ENCODE measurements at regions not wholly inside any gene's neighbourhood (a gene's known extent, or its start where the extent isn't known, plus 50 kb on each side); places are given as distances from the start of the nearest gene placed in this dataset.
"Not testable (repeated sequence)": the region's sequence is repeated elsewhere in the genome, so short reads cannot be mapped to it uniquely, and the experiment has no call there.

DNA sequence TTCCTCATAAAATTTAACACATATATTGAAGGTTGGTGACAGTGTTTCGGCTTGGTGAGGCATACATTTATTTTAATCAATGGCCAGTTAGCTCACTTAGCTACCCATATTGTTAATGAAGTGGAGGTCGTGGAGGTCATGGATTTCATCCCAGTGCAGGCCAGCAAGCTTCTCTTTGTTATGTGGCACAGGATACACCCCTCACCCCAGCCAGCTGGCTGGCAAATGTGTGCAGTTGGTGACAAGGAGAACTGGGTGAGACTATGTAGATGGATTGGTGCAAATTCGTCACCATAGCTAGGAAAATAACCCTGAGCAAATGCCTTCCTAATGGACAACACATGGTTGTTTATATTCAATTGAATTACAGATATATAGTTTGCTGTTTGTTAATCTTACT lies 50.5 kb upstream of the FOXP2 start:
- DNase-seq (ENCODE audit: low read depth), result no peak

- DNase-seq (ENCODE audit: low read depth), result no peak
These were observed 51.3 kb upstream of the FOXP2 start for GRCh38 chr7:114363292-114363691.

DNA sequence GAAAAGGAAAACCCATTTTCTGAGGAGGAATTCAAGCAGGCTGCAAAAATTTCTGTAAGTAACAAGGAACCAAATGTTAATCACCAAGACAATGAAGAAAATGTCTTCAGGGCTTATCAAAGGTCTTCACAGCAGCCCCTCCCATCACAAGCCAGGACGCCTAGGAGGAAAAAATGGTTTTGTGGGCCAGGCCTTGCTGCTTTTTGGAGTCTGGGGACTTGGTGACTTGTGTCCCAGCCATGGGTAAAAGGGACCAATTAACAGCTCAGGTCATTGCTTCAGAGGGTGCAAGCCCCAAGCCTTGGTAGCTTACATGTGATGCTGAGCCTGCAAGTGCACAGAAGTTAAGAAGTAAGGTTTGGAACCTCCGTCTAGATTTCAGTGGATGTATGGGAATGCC lies 55.7 kb upstream of the FOXP2 start:
- no peak for DNase-seq (ENCODE audit: low read depth)

DNA sequence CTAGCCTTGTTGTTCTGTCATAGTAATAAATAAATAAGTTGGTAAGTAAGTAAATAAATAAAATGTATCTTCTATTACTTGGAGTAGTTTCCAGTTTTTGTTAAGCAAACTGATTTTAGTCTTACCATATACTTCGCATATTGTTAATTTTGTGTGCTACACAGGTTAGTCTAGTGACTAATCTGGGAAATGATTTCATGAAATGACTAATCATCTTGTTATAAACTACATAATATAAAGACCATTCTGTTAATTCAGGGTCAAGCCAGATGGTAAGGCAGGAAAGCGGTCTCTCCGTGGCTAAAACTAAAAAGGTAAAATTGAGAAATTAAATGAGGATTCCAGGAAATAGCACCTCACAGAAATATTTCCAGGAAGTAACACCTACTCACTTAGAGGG lies 58.5 kb upstream of the FOXP2 start:
- peak; percentile 10 for DNase-seq (ENCODE audit: low read depth)

GRCh38 chr7:114354306-114354705 lies 60.3 kb upstream of the FOXP2 start:
- no peak for DNase-seq (ENCODE audit: low read depth)

DNA sequence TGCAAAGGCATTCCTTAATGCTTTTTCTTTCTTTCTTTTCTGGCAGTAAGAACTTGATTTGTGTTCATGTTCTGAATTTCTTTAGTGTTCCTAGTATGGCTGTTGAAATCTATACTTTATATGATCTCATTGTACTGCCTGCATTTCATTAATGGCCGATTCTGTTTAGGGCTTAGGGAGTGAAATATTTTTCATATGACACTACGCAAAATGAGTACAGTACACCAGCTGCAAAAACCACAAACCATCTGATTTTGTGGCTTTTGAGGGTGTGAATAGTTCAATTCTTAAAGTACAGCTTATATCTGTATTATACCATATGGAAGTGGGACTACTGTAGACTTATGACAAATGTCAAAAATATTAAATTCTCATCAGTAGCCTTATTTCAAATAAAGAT lies 69.1 kb upstream of the FOXP2 start:
- peak; percentile 52 for DNase-seq (ENCODE audit: low read depth)

DNA sequence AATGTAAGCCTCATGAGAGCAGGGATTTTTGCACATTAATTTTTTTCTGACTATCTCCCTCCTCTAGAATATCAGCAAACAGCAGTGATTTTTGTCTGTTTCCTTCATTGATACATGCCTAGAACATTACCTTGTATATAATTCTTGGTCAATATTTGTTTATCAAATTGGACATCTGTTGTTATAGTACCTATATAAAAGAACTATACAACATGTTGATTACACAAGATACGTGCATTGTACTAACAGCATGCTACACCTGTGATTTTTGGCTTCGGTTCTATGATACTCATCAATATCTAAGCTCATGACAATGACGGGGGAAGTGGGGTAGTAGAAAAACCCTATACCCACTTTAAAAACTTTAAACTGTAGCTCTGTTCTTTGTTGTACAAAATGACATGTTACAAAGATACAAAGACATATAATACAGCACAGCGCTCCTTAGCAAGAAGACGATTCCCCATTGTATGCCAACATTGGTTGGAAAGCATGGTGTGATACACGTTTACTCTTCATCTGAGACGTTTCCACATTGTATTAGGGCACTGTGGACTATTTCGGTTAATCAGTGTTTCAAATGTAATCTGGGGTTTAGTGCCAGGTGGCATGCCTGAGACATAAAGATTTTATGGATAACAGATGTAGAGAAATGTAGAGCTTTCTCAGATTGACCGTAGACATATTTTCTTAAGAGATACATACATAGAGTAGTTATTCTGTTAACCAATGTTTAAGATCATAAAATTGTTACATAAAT lies 70.5 kb upstream of the FOXP2 start:
- no peak for DNase-seq (ENCODE audit: low read depth)

DNA sequence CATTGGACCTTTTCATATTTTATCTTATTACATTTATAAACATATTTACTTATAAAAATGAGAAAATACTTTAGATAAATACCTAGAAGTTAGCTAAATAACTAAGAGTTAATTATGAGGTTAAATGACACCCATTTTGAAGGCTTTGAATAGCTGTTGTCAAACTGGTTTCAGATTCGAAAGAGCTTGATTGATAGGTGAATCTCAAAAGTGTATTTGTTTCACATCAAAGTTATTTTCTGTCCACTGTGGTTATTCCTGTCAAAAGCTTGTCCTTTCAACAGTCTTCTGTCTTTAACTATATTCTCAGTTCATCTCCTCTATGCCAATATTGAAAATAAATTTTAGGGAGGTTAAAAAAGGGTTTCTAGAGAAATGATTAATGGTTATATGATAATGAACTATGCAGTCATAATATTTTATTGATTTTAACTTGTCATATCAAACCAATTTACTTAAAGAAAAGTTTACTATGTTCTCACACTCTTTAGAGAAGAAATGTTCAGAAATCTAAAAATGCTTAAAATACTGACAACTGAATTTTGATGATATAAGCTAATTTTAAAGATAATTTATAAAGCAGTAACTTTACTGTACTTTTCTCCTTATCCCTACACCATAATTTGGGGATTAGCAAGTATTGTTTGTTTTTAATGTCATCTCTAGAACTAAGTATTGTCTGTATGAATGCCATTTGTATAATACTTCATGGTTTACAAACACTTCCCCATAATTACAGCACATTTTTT lies 72.0 kb upstream of the FOXP2 start:
- DNase-seq (ENCODE audit: low read depth), result no peak

DNA sequence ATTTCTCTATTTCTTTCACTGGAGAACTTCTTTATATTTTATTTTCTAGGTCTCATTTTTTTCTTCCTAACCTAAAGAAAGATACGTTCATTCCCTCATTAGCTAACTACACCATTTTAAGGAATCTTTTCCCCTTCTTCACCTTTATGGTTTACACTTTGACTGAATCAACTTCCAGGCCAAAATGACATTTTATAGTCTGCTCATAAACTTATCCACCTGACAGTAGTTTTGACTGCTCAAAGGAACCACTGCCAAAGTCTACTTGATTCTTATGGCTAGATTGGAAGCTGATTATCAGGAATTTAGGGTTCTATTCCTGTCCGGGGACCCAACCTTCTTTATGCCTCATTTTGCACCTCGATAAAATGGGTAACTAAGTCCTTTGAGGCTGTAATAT lies 73.0 kb upstream of the FOXP2 start:
- DNase-seq (ENCODE audit: low read depth), result no peak

GRCh38 chr7:114334989-114335388 lies 79.6 kb upstream of the FOXP2 start:
- no peak for DNase-seq (ENCODE audit: low read depth)

DNA sequence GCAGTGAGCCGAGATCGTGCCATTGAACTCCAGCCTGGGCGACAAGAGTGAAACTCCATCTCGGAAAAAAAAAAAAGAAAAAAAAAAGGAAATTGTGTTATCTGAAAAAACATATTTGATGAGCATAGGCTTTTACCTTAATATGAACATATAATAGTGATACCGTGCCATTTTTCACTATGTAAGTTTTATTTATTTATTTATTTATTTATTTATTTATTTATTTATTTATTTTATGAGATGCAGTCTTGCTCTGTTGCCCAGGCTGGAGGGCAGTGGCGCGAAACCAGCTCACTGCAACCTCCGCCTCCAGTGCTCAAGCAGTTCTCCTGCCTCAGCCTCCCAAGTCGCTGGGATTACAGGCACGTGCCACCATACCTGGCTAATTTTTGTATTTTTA lies 85.2 kb upstream of the FOXP2 start:
- DNase-seq (ENCODE audit: low read depth), result not testable (repeated sequence)

DNA sequence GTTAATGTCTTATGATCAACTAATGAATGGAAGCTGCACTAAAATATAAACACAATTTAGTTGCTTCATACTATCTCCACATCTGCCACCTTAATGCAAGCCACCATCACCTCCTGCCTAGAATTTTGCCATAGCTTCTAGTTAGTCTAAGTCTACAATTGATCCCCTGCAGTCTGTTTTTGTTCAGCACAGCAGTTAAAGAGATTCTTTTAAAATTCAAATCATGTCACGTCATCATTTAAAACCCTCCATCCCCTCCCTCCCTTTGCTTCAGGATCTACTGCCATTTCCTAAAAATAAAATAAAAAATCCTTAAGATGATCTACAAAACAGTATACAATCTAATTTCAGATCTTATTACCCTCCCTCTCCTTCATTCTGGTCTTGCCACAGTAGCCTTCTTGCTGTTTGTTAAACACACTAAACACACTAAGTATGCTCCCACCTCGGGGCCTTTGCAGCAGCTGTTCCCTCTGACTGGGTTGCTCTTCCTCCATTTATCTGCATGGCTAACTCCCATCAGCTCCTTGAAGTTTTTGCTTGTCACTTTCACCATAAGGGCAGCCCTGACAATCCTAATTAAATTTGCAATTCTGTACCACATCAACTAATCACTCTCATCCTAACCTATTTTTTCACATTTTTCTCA lies 97.0 kb upstream of the FOXP2 start:
- DNase-seq (ENCODE audit: low read depth), result no peak

DNA sequence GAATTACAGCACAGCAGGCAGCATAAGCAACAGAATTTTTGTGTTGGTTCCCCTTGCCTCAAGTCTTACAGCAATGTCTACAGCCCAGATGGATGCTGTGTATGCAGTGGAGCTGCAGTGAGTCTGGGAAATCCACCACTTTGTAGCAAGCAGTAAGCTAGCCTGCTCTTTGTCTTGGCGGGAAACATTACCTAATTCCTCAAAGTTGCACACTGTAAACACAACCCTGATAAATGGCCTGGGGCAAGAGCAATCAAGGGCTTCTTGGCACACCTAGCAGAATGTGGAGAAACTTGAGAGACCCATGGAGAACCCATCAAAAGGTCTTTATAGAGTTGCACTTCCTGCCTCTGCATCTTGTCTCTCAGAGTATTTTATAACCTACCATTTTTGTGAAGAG lies 102.0 kb upstream of the FOXP2 start:
- no peak for DNase-seq (ENCODE audit: low read depth)

- no peak for DNase-seq (ENCODE audit: low read depth)
These were observed 104.1 kb upstream of the FOXP2 start for GRCh38 chr7:114310345-114311110.

DNA sequence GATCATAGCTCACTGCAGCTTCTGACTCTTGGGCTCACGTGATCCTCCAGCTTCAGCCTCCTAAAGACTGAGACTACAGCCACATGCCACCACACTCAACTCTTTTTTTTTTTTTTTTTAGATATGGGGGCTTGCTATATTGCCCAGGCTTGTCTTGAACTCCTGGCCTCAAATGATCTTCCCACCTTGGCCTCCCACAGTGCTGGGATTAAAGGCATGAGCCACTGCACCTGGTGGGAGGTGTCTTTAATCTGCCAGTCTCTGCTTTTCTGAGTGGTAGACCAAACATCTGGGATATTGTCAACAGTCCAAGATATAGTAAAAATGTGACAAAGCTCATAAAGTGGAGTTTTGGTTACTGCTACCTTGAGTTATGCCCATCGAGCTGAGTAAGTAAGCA lies 104.9 kb upstream of the FOXP2 start:
- DNase-seq (ENCODE audit: low read depth), result no peak

DNA sequence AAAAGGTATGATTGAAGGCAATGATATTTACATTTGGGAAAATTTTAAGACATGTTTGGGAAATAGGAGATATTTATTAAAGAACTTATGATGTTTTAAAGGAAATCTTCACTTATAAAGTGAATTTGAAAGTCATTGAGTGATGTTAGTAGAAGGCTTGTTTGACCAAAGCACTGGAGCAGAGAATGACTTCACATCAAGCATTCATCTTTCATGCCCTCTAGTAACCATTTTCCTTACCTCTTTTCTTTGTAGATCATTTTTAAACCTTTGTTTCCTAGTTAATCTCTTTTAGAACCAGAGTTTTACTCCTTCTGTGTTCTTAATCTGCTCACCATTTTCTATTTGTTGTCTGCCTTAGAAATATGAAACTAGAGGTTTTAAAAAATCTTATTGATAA lies 111.3 kb upstream of the FOXP2 start:
- DNase-seq (ENCODE audit: low read depth), result no peak

- DNase-seq (ENCODE audit: low read depth), result peak; percentile 17
These were observed 111.8 kb upstream of the FOXP2 start for GRCh38 chr7:114302858-114303257.

GRCh38 chr7:114298011-114298410 lies 116.6 kb upstream of the FOXP2 start:
- DNase-seq (ENCODE audit: low read depth), result no peak

DNA sequence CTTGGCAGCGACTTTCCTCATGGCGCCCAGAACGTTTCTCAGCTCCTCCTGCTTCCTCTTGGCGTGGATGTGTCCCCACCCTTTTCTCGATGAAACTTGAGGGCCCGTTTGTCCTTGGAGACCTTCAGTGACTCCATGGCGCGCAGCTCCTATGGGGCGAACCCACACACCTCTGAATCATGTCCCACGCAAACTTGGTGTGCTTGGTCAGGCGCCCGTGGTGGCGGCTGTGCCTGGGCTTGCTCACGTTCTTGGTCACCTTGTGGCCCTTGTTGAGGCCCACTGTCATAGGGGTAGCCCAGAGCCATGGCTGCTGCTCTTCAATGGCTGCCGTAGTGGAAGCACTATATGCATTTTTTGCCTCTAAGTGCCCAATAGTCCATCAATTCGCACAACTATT lies 117.5 kb upstream of the FOXP2 start:
- no peak for DNase-seq (ENCODE audit: low read depth)

GRCh38 chr7:114295522-114295921 lies 119.1 kb upstream of the FOXP2 start:
- DNase-seq (ENCODE audit: low read depth), result no peak

GRCh38 chr7:114294036-114294435 lies 120.6 kb upstream of the FOXP2 start:
- no peak for DNase-seq (ENCODE audit: low read depth)

GRCh38 chr7:114293289-114294012 lies 121.2 kb upstream of the FOXP2 start:
- peak; percentile 10 for DNase-seq (ENCODE audit: low read depth)

All from Daoy (cell line).